Mesendoderm (in vitro differentiated cells): ENCODE measurements at regions not wholly inside any gene's neighbourhood (a gene's known extent, or its start where the extent isn't known, plus 50 kb on each side); places are given as distances from the start of the nearest gene placed in this dataset.

Source experiments
- DNase-seq: peaks from one replicate; pipeline ENCODE4 v3.0.0; 2013
- H2AK5ac ChIP-seq: 2 replicates; pipeline ENCODE4 v1.6.1; 2013; ENCODE audit warnings: low read length, inconsistent platforms
- H2BK120ac ChIP-seq: 2 replicates; pipeline ENCODE4 v1.6.1; 2013; ENCODE audit warnings: low read depth, mild to moderate bottlenecking, low read length, moderate library complexity, mixed read lengths
- H2BK15ac ChIP-seq: replicated peaks from 2 replicates; pipeline ENCODE4 v1.6.1; 2013; ENCODE audit warnings: low read depth, mild to moderate bottlenecking, moderate library complexity
- H2BK5ac ChIP-seq: 2 replicates; pipeline ENCODE4 v1.6.1; 2013; ENCODE audit warnings: low read length, inconsistent platforms
- H3K18ac ChIP-seq: 2 replicates; pipeline ENCODE4 v1.6.1; 2013; ENCODE audit warnings: mild to moderate bottlenecking, low read length, mixed read lengths
- H3K23ac ChIP-seq: one replicate; pipeline ENCODE4 v1.6.1; 2013; ENCODE audit warnings: low read length
- H3K27ac ChIP-seq: 2 replicates; pipeline ENCODE4 v1.5.1; 2013; ENCODE audit warnings: low read depth, mild to moderate bottlenecking, inconsistent platforms, low read length, moderate library complexity
- H3K27me3 ChIP-seq: 2 replicates; pipeline ENCODE4 v1.6.1; 2013; ENCODE audit warnings: low read length, control low read depth, mild to moderate bottlenecking, inconsistent platforms; ENCODE audit not compliant: insufficient read depth, poor library complexity
- H3K36me3 ChIP-seq: 2 replicates; pipeline ENCODE4 v1.6.1; 2013; ENCODE audit warnings: low read length, inconsistent platforms; ENCODE audit not compliant: control insufficient read depth, insufficient read depth
- H3K4ac ChIP-seq: one replicate; pipeline ENCODE4 v1.6.1; 2013; ENCODE audit warnings: low read depth, mild to moderate bottlenecking, low read length, moderate library complexity
- H3K4me1 ChIP-seq: 2 replicates; pipeline ENCODE4 v1.6.1; 2013; ENCODE audit warnings: low read depth, low read length, inconsistent platforms; ENCODE audit not compliant: control insufficient read depth
- H3K4me2 ChIP-seq: 2 replicates; pipeline ENCODE4 v1.6.1; 2013; ENCODE audit warnings: low read length
- H3K4me3 ChIP-seq: 2 replicates; pipeline ENCODE4 v1.5.1; 2013; ENCODE audit warnings: mild to moderate bottlenecking, low read length
- H3K56ac ChIP-seq: one replicate; pipeline ENCODE4 v1.6.1; 2013; ENCODE audit warnings: low read length
- H3K79me1 ChIP-seq: 2 replicates; pipeline ENCODE4 v1.6.1; 2013; ENCODE audit warnings: low read length, inconsistent platforms
- H3K79me2 ChIP-seq: 2 replicates; pipeline ENCODE4 v1.6.1; 2013; ENCODE audit warnings: mild to moderate bottlenecking, low read length; ENCODE audit not compliant: control insufficient read depth, insufficient read depth
- H3K9ac ChIP-seq: 2 replicates; pipeline ENCODE4 v1.6.1; 2013; ENCODE audit warnings: low read length, inconsistent platforms
- H4K5ac ChIP-seq: one replicate; pipeline ENCODE4 v1.6.1; 2013; ENCODE audit warnings: low read length
- H4K8ac ChIP-seq: one replicate; pipeline ENCODE4 v1.6.1; 2013; ENCODE audit warnings: low read depth, mild to moderate bottlenecking, control low read depth, low read length, moderate library complexity
- WGBS: extraction: QIAGEN DNeasy Blood & Tissue Kit; methylation state at CpG from one replicate; pipeline ENCODE4 v1.1.7; 2013; ENCODE audit warnings: low lambda C conversion rate, missing lambda C conversion rate; ENCODE audit not compliant: insufficient coverage; ENCODE audit errors: extremely low coverage; 5-methylcytosine and 5-hydroxymethylcytosine counted together

- Histone ChIP-seq H3K4me3 (no peak overlapping the region), H3K4me2 (no peak overlapping the region), H3K23ac (no peak overlapping the region), H3K9ac (no peak overlapping the region), H3K27me3 (no peaks in the 10 kb centered on the region), H3K79me2 (no peaks in the 10 kb centered on the region), H2BK120ac (no peak overlapping the region), H2BK5ac (no peak overlapping the region), H3K4me1 (no peaks in the 10 kb centered on the region), H2AK5ac (no peak overlapping the region), H4K8ac (no peak overlapping the region), H3K4ac (no peak overlapping the region), H4K5ac (no peak overlapping the region), H2BK15ac (no peak overlapping the region), H3K27ac (no peak overlapping the region), H3K18ac (no peak overlapping the region), H3K79me1 (no peaks in the 10 kb centered on the region), H3K36me3 (no peaks in the 10 kb centered on the region), H3K56ac (no peak overlapping the region)
- WGBS = no CpG with 5 or more reads among the region's 15 CpGs
- DNase-seq = no peak
Measured at GRCh38 chr13:85363504-85363903, 435.7 kb downstream of the SLITRK6 start.

GRCh38 chr13:85362980-85363379, 436.2 kb downstream of the SLITRK6 start:
- Histone ChIP-seq H3K4me3 (no peak overlapping the region), H3K9ac (no peak overlapping the region), H4K8ac (no peak overlapping the region), H2BK5ac (no peak overlapping the region), H3K4me2 (no peak overlapping the region), H3K36me3 (no peaks in the 10 kb centered on the region), H3K56ac (no peak overlapping the region), H2BK15ac (no peak overlapping the region), H3K27me3 (no peaks in the 10 kb centered on the region), H2AK5ac (no peak overlapping the region), H3K4ac (no peak overlapping the region), H3K27ac (no peak overlapping the region), H3K18ac (no peak overlapping the region), H2BK120ac (no peak overlapping the region), H3K79me2 (no peaks in the 10 kb centered on the region), H3K79me1 (no peaks in the 10 kb centered on the region), H3K4me1 (no peaks in the 10 kb centered on the region), H4K5ac (no peak overlapping the region), H3K23ac (no peak overlapping the region)
- WGBS = no CpG with 5 or more reads among the region's 29 CpGs
- no peak for DNase-seq

GRCh38 chr13:85347251-85347650, 452.0 kb downstream of the SLITRK6 start:
- Histone ChIP-seq H3K4me1 (no peaks in the 10 kb centered on the region), H3K79me2 (no peaks in the 10 kb centered on the region), H3K4me3 (no peak overlapping the region), H3K36me3 (no peaks in the 10 kb centered on the region), H3K9ac (no peak overlapping the region), H4K5ac (no peak overlapping the region), H3K56ac (no peak overlapping the region), H2BK15ac (no peak overlapping the region), H2BK5ac (no peak overlapping the region), H2AK5ac (no peak overlapping the region), H3K27ac (no peak overlapping the region), H3K4me2 (no peak overlapping the region), H3K4ac (no peak overlapping the region), H3K18ac (no peak overlapping the region), H3K23ac (no peak overlapping the region), H3K27me3 (no peaks in the 10 kb centered on the region), H3K79me1 (no peaks in the 10 kb centered on the region), H4K8ac (no peak overlapping the region), H2BK120ac (no peak overlapping the region)
- no CpG with 5 or more reads among the region's 5 CpGs for WGBS
- DNase-seq = no peak

- Histone ChIP-seq H3K56ac (no peak overlapping the region), H3K9ac (no peak overlapping the region), H2AK5ac (no peak overlapping the region), H3K4me1 (no peaks in the 10 kb centered on the region), H3K27me3 (no peaks in the 10 kb centered on the region), H3K4me2 (no peak overlapping the region), H3K36me3 (no peaks in the 10 kb centered on the region), H4K5ac (no peak overlapping the region), H3K79me2 (no peaks in the 10 kb centered on the region), H2BK5ac (no peak overlapping the region), H4K8ac (no peak overlapping the region), H3K4me3 (no peak overlapping the region), H3K4ac (no peak overlapping the region), H2BK120ac (no peak overlapping the region), H3K27ac (no peak overlapping the region), H3K23ac (no peak overlapping the region), H3K79me1 (no peaks in the 10 kb centered on the region), H2BK15ac (no peak overlapping the region), H3K18ac (no peak overlapping the region)
- no peak for DNase-seq
- no CpG with 5 or more reads among the region's 4 CpGs for WGBS
Measured at GRCh38 chr13:85334187-85334586, 465.0 kb downstream of the SLITRK6 start.

- H2BK5ac ChIP-seq = no peak overlapping the region
- no peak overlapping the region for H3K56ac ChIP-seq
- no CpG with 5 or more reads among the region's 2 CpGs for WGBS
- H3K79me2 ChIP-seq = no peaks in the 10 kb centered on the region
- H3K27me3 ChIP-seq = no peaks in the 10 kb centered on the region
- H3K27ac ChIP-seq = no peak overlapping the region
- H4K5ac ChIP-seq = no peak overlapping the region
- no peak overlapping the region for H3K9ac ChIP-seq
- H4K8ac ChIP-seq = no peak overlapping the region
- no peak overlapping the region for H3K18ac ChIP-seq
- no peak for DNase-seq
- H3K4ac ChIP-seq = no peak overlapping the region
- H2BK120ac ChIP-seq = no peak overlapping the region
- no peak overlapping the region for H3K4me3 ChIP-seq
- no peaks in the 10 kb centered on the region for H3K36me3 ChIP-seq
- no peaks in the 10 kb centered on the region for H3K4me1 ChIP-seq
- no peak overlapping the region for H3K23ac ChIP-seq
- H3K4me2 ChIP-seq = no peak overlapping the region
- H2BK15ac ChIP-seq = no peak overlapping the region
- H2AK5ac ChIP-seq = no peak overlapping the region
- H3K79me1 ChIP-seq = no peaks in the 10 kb centered on the region
Measured at GRCh38 chr13:85333506-85334020, 465.7 kb downstream of the SLITRK6 start.

- H2BK120ac ChIP-seq = no peak overlapping the region
- H3K27me3 ChIP-seq = no peaks in the 10 kb centered on the region
- H3K18ac ChIP-seq = no peak overlapping the region
- no peak for DNase-seq
- no peaks in the 10 kb centered on the region for H3K79me1 ChIP-seq
- no peaks in the 10 kb centered on the region for H3K4me1 ChIP-seq
- H2BK5ac ChIP-seq = no peak overlapping the region
- H2AK5ac ChIP-seq = no peak overlapping the region
- no peak overlapping the region for H3K4me2 ChIP-seq
- no peaks in the 10 kb centered on the region for H3K36me3 ChIP-seq
- H3K79me2 ChIP-seq = no peaks in the 10 kb centered on the region
- WGBS = no CpG with 5 or more reads among the region's 2 CpGs
- H3K23ac ChIP-seq = no peak overlapping the region
- no peak overlapping the region for H3K4ac ChIP-seq
- H3K9ac ChIP-seq = no peak overlapping the region
- H2BK15ac ChIP-seq = no peak overlapping the region
- no peak overlapping the region for H4K5ac ChIP-seq
- no peak overlapping the region for H3K27ac ChIP-seq
- H3K4me3 ChIP-seq = no peak overlapping the region
- H3K56ac ChIP-seq = no peak overlapping the region
- H4K8ac ChIP-seq = no peak overlapping the region
Measured at GRCh38 chr13:85332615-85333014, 466.6 kb downstream of the SLITRK6 start.
